ENCODE measurements at regions not wholly inside any gene's neighbourhood (a gene's known extent, or its start where the extent isn't known, plus 50 kb on each side); places are given as distances from the start of the nearest gene placed in this dataset.
A peak's percentile ranks its signal among the peaks of the same experiment; 100 is the strongest.

- Histone ChIP-seq H3K4me3 (no peak overlapping the region), H3K4me2 (no peak overlapping the region), H3K27ac (no peak overlapping the region), H3K4me1 (no peaks in the 10 kb centered on the region), H3K9me3 (no peaks in the 10 kb centered on the region)
- no peak for FAIRE-seq
- POLR2A ChIA-PET, result no interaction called here
- 12% methylated on average over 1 of the region's 1 CpG for WGBS (ENCODE audit: missing lambda C conversion rate)
- no peak for DNase-seq (ENCODE audit: low read depth in 1 of 2, low spot score in 1 of 2)
- CTCF ChIA-PET, result interaction anchor here (0.6 kb wide), 1 partner anchor 328 kb away, joined by 3 read pairs; no protein-coding TSS in a partner anchor
- ATAC-seq, result no peak
- TF ChIP-seq MAFK (IDR thresholded peaks at IDR 0.05; ENCODE audit: partially characterized antibody), result peak; percentile 35
- TF ChIP-seq CTCF (IDR thresholded peaks at IDR 0.05), result no peak
- TF ChIP-seq HOXB5 (CRISPR knock-in tag; IDR thresholded peaks at IDR 0.05), result no peak
Observed at GRCh38 chr6:147833607-147834006, 325.1 kb downstream of the SAMD5 start.

- CTCF ChIA-PET, result interaction anchor here (0.6 kb wide), 1 partner anchor 328 kb away, joined by 3 read pairs; no protein-coding TSS in a partner anchor
Observed at GRCh38 chr6:147834084-147834776, 325.7 kb downstream of the SAMD5 start.

More at GRCh38 chr6:147834084-147834776, 325.7 kb downstream of the SAMD5 start:
- no peaks in the 10 kb centered on the region for H3K9me3 ChIP-seq
- H3K27ac ChIP-seq, result no peak overlapping the region
- DNase-seq (ENCODE audit: low read depth in 1 of 2, low spot score in 1 of 2) (no peak), ATAC-seq (no peak), FAIRE-seq (no peak)
- POLR2A ChIA-PET, result no interaction called here
- no peak overlapping the region for H3K4me3 ChIP-seq
- no peaks in the 10 kb centered on the region for H3K4me1 ChIP-seq
- TF ChIP-seq FOSL2 (IDR thresholded peaks at IDR 0.05) (no peak), FOSL2 (CRISPR knock-in tag; IDR thresholded peaks at IDR 0.05) (no peak), SMC3 (IDR thresholded peaks at IDR 0.05) (no peak), BCL3 (IDR thresholded peaks at IDR 0.05) (no peak), TFCP2L1 (CRISPR knock-in tag; IDR thresholded peaks at IDR 0.05) (no peak), HOXB5 (CRISPR knock-in tag; IDR thresholded peaks at IDR 0.05) (no peak), E2F6 (IDR thresholded peaks at IDR 0.05; ENCODE audit: borderline replicate concordance, low read depth) (no peak), HDAC2 (IDR thresholded peaks at IDR 0.05) (no peak), REST (IDR thresholded peaks at IDR 0.05) (no peak), RFX5 (IDR thresholded peaks at IDR 0.05) (no peak), FOXS1 (CRISPR knock-in tag; IDR thresholded peaks at IDR 0.05) (no peak), FOSB (CRISPR knock-in tag; IDR thresholded peaks at IDR 0.05) (no peak)
- H3K4me2 ChIP-seq, result no peak overlapping the region
- 57% methylated on average over 7 of the region's 7 CpGs for WGBS (ENCODE audit: missing lambda C conversion rate)
